DMS153 (cell line): ENCODE measurements at regions not wholly inside any gene's neighbourhood (a gene's known extent, or its start where the extent isn't known, plus 50 kb on each side); places are given as distances from the start of the nearest gene placed in this dataset.
A peak's percentile ranks its signal among the peaks of the same experiment; 100 is the strongest.

Source experiments
- DNase-seq: peaks from one replicate; lab custom pipeline; 2025; lab: John Stamatoyannopoulos, UW

DNA sequence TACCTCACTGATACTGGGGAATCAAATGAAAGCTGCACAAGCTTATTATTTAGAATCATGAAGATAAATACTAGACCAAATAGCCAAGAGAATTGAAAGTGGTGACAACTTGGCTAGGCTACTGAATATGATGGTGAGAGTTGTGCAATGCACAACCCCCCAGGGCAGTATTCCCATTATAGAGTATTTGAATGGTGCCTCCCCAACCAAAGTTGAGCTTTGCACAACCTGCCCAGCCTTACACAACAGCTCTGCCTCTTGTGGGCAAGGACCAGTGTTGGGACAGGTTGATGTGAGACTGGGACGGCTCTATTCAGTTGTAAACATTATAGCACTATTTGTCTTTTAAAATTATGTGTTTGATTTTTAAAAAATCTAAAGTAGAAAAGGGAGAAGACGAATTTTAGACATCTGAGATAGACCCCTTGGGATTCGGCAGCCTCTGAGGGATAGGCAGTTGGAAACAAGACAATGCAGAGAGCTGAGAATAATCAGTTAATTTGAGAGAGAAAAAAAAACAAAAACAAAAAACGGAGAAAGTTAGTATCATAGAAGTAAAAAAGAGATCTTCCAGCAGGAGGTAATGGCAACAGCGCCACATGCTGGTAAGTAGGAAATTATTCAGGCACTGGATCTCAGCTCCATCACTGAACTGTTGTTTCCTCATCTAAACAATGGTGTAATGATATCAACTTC, 91.0 kb upstream of the KCNA3 start:
- DNase-seq, result peak; percentile 18

DNA sequence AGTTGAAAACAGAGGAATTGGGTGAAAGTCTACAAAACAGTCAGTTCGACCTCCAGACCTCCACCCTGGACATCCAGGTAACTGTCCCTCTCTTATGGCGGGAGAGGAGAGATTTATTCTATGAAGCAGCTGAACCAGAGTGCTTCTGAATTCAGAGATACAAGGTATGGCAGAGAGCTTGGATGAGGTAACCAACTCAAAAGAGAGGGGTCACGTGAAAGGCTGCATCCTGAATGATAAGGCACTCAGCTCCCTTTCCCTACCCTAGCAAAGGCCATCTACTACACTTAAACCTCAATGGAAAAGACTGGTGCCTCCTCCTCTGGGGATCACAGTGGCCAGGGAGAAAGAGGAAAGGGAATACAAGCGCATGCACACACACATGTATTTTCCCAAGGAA, 88.4 kb upstream of the KCNA3 start:
- no peak for DNase-seq

DNA sequence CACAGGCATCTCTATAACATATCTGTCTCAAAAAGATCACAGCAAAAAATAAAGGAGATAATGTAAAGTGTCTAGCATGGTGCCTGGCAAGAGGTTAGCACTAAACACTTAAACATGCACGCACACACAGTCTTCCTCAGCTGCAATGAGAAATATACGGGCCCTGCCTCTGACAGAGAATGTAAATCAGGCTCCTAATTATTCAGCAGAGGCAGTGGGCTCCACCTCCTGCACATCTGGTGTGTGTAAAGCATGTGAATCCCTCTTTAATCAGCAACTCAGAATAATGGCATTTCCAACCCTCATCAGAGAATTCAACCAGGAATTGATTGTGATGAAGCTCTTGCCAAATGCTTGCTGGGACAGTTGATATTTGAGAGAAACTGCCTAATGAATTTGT, 85.6 kb upstream of the KCNA3 start:
- no peak for DNase-seq

DNA sequence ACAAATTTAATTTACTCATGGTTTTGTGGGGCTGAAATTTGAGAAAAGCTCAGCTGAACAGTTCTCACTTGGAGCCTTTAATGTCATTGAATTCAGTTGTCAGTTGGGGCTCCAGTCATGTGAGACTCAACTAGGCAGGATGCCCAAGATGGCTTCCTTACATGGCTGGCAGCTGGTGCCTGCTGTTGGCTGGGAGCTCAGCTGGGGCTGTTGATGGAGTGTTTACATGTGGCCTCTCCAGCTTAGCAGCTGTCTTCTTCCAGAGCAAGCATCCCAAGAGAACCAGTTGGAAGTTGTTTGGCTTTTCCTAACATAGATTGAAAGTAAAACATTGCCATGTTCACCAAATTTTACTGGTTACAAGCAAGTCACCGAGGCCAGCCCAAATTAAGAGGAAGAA, 81.8 kb upstream of the KCNA3 start:
- peak; percentile 23 for DNase-seq

DNA sequence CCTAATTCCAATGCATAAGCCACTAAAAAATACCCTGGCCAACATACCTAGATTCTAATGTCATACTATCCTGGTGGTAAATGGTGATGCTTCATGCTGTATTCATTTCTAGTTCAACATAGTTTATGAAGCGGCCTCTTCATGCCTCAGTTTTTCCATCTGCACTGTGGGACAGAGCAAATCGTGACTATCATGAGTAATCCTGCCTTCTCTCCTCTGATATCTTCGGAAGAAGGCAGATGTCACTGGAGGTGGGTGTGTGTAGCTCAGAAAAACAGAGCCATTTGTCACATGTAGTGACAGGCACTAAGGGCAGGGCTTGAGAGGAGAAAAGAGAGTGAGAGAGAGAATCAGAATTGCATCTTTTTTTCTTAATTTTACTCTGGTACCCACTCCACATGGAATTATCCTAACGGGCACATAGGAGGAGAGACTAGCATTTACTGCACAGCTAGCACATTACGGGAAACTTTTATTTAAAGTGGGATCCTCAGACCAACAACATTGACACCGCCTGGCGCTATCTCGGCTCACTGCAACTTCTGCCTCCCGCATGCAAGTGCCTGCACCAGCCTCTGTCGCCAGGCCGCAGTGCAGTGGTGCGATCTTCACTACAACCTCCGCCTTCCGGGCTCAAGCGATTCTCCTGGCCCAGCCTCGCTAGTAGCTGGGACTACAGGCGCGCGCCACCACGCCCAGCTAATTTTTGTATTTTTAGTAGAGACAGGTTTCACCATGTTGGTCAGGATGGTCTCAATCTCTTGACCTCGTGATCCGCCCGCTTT, 78.4 kb upstream of the KCNA3 start:
- no peak for DNase-seq

DNA sequence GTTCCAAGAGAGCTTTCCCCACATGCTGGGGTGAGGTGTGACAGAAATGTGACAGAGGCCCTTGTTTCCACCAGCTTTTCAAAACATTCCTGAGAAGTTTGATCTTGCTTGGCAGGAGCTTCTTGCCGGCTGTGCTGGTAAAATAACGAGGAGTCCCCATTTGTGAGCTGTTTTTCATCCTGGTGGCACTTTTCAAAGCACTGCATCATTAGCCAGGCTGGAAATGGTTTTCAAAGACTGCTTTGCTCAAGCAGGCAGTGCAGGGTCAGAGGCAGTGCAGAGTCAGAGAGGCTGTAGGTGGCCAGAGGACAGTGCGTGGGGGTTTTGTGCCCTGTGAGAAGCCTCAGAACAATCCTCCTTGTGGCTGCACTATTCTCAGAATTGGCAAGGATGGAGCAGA, 75.8 kb upstream of the KCNA3 start:
- DNase-seq, result no peak

DNA sequence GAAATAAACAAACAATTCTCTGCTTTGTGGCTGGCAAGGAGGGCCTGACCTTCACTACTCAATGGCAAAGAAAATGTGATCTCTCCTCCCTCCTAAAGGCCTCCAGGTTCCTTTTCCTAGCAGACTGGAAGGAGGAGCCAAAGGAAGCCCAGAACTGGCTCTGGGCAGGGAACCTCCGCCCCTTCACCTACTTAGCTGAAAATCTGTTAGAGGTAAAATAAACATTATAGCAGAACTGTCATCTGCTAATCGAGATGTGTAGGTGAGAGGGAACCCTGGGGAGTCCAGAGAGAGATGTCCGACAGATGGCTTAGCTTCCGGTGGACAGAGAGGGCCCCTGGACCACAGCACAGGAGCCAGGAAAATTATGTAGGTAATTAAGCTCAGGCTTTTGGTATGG, 75.2 kb upstream of the KCNA3 start:
- DNase-seq, result no peak

DNA sequence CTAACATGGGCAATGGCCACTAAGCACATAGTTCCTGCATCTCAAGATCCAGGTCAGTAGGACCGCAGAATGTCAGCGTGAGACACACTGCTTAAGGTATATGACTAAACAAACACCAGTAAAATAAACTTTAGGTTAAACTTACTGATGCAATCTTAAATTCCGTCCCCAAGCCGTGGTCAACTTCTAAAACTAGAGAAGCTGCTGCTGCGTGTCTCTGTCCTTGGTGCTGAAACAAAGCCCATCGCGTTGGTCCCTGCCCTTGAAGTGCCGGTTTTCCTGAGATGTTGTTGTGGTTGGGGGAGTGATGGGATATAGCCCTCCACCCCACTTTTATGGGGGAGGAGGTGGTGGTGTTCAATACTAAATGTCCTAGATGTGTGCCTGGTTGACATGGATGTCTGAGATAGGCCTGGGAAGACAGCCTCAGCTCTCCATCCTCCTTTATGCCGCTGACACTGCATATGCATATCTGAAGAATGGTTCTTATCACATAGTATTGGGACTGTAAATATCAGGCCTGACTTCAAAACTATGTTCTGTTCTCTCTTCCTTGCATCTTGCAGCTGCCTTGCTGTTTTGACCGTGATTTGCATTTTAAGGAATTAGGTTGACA, 72.0 kb upstream of the KCNA3 start:
- no peak for DNase-seq

DNA sequence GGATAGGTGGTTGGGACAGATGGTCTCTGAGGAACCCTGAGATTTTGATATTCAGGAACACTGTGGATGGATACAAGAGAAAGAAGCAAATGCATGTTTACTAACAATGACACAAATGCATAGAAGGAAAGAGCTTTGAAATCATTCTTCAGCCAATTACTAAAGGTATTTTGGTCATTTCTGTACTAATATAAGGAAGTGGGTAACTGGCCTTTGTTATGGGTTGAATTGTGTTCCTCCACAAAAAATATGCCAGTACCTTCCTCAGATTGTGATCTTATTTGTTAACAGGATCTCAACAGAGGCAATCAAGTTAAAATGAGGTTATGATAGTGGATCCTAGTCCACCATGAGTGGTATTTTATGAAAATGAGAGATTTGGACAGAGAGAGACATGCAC, 68.7 kb upstream of the KCNA3 start:
- no peak for DNase-seq

DNA sequence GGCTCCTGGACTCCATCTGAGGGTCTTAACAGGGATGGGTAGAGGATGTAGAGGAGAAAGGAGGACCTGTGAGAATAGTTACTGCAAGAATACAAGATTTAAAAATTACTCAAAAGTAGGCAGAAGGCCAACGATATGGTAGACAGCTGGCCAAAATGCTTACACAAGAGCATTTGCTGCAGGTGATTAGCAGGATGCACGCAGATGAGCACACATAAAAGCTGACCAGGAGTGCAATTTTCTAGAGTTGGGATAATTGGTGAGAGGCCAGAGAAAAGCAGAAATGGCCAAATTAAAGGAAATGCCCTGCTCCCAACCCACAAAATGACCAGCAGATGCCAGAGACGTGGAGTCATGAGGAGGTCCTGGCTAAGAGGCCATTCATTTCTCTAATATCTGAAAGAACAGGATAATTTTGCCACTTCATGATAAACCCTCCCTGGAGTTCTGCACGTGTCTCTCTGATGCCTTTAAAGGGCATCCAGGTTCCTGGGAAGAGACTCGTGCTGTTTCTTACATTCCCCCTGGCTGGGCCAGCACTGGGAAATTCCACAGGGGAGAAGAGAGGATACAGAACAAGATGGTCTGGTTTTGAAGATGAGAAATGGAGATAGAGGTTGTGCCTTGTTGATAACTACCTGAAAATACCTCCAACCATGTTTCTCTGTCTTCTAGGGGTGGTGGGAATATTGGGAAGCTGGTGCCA, 62.3 kb upstream of the KCNA3 start:
- DNase-seq, result no peak

DNA sequence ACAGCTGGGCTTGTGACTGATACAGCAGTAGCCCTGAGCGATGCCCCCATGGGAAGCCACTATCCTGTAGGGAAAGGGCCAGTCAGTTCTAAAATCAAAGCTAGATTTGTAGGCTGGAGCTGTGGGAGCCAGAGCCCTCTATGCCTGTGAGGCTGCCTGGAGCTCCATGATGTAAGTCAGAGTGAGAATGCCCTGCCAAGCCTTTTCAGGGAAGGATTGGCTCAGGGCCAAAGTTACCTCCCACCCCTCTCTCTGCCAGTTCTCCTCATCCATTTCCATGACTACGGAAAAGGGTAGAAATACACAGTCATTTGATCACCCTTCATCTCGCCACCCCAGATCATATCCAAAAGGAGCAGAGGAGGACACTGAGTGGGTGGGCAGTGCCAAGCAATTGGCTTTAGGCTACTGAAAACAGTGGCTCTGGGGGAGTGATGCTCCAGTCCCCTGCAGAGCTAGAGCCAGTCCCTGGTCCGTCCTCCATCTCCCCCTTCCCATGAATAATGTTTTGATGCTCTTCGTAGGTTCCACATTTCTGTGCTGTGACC, 59.5 kb upstream of the KCNA3 start:
- DNase-seq, result no peak

DNA sequence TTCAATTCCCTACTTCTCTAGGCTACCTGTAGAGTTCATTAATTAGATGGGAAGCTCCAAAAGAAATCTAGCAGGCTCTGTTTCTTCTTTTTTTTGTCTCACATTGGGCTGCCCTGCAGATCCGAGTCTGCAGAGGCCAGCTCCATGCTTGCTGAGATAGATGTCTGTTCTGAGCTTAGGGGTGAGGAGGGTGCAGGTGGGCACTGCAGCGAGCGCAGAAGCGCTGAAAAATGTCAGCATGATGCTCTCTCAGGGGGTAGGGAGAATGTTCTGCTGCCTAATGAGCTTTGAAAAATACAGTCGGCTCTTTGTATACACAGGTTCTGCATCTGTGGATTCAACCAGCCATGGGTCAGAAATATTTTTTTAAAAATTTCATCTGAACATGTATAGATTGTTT, 56.8 kb upstream of the KCNA3 start:
- DNase-seq, result no peak

DNA sequence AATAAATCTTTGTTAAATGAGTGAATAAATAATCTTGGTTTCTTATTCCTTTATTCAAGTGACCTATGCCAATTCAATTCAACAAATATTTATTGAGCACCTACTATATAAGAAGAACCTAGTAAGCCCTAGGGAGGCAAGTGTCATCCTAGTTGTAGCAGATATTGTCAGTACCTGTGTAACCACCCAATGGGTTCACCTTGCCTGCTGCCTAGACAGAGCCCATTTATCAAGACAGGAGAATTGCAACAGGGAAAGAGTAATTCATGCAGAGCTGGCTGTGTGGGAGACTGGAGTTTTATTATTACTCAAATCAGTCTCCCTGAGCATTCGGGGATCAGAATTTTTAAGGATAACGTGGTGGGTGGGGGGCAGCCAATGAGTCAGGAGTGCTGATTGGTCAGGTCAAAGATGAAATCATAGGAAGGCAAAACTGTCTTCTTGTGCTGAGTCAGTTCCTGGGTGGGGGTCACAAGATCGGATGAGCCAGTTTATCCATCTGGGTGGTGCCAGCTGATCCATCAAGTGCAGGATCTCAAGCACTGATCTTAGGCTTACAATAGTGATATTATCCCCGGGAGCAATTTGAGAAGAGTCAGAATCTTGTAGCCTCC, 53.8 kb upstream of the KCNA3 start:
- no peak for DNase-seq

DNA sequence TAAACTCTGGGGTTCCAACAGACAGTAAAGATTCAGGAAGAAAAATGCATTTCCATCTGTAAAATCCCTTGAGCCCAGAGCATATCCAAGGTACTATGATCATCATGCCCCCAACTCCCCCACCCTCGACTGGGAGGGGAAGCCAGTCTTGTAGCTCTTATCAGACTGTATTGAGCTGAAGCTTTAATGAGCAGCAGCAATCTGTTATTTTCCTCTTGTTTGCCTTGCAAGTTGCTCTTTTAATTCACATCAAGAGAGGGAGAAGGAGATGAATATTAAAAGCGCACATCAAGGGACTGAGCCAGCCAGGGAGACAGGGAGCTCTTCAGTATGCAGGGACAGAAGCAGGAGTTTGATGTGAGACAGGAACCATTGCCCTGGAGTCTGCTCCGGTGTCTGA, 52.5 kb upstream of the KCNA3 start:
- no peak for DNase-seq

DNA sequence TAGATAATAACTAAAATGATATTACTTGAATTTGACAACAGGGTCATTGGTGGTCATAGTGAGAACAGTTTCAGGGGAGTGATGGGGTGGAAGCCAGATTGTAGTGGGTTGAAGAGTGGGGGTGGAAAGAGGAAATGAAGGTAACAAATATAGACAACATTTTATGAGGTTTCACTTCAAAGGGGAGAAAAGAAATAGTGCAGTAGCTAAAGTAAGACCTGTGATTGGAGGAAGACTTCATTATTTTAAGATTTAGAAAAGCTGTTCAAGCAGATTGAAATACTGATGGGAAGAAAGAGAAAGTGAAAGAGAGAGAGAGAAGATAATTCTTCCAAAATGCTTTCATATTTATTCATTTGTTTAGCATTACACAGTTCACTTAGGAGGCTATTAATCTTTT, 52.0 kb upstream of the KCNA3 start:
- DNase-seq, result no peak
